ENCODE measurements at regions not wholly inside any gene's neighbourhood (a gene's known extent, or its start where the extent isn't known, plus 50 kb on each side); places are given as distances from the start of the nearest gene placed in this dataset.

DNA sequence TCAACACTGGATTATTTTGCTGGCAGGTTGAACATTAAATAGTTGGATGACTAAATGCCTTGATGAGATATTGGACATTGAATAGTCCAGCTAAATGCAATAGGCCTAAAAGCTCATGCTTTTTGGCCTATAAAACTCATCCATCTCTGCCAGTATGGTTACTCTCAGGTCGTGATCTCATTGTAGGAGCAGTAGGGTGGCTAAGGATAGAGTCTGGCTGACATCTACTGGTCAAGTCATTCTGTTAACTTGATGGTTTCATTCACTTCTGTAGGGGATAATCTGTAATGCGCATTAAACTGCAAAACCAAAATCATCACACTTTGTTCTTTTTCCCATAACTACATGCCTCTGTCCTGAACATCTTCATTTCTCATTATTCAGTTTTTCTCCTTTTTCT is 227.0 kb downstream of the DKK2 start:
- TF ChIP-seq EGR1 (IDR thresholded peaks at IDR 0.05) (no peak), TCF12 (IDR thresholded peaks at IDR 0.05; ENCODE audit: low read depth) (no peak), TAF1 (IDR thresholded peaks at IDR 0.05; ENCODE audit: low read depth) (no peak), TEAD4 (IDR thresholded peaks at IDR 0.05) (no peak), CEBPB (IDR thresholded peaks at IDR 0.05) (no peak), EP300 (IDR thresholded peaks at IDR 0.05; ENCODE audit: borderline replicate concordance) (no peak), REST (IDR thresholded peaks at IDR 0.05; ENCODE audit: low read depth) (no peak)
- TF ChIP-seq, protein P1, sequence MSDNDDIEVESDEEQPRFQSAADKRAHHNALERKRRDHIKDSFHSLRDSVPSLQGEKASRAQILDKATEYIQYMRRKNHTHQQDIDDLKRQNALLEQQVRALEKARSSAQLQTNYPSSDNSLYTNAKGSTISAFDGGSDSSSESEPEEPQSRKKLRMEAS (IDR thresholded peaks at IDR 0.05), result no peak

Data from Ishikawa (cell line).